K562 (cell line): ENCODE measurements at regions not wholly inside any gene's neighbourhood (a gene's known extent, or its start where the extent isn't known, plus 50 kb on each side); places are given as distances from the start of the nearest gene placed in this dataset.

ENCODE experiments used
- ATAC-seq: fragments of 200-7000 bp; cut with Tn5 transposase; 3 replicates; pipeline ENCODE4 v1.9.1; 2020; ENCODE audit warnings: moderate library complexity
- BruUV-seq: library from RNA; stranded (reverse); fragments of 400-500 nt; replicated peaks from 2 replicates; lab custom pipeline; 2021; lab: Mats Ljungman, UMichigan
- CTCF ChIA-PET: fragments of 300-600 bp; formaldehyde crosslinking; extraction: SDS; loops from one replicate; lab custom pipeline; 2021; ENCODE audit warnings: low intra/inter-chr PET ratio; lab: Yijun Ruan, JAX
- POLR2A ChIA-PET: fragments of 300-600, 350-650 bp; sonication (Branson Sonifier 250); formaldehyde crosslinking; extraction: SDS; loops from one replicate; lab custom pipeline; 2021; ENCODE audit warnings: antibody characterized with exemption, inconsistent platforms; lab: Yijun Ruan, JAX
- DNase-seq, 4 experiments: peaks; one replicate each; pipeline versions ENCODE4 v3.0.0 to v3.0.0-alpha.2; 2011 to 2018; ENCODE audit warnings: low spot score in 3 of 4, mixed read lengths in 3 of 4; ENCODE audit errors: extremely low read depth in 1 of 4
- FAIRE-seq: peaks from 2 replicates; lab custom pipeline; 2011; peaks lifted over from hg19 to GRCh38; lab: Jason Lieb, UNC
- H2AFZ ChIP-seq: 2 replicates; pipeline ENCODE4 v1.6.0; 2011; ENCODE audit warnings: low read depth, low read length, control low read depth, inconsistent platforms
- H3K27ac ChIP-seq: fragments of 200-600 bp; 3 replicates; pipeline ENCODE4 v1.8.0; 2011; ENCODE audit warnings: low read depth, mild to moderate bottlenecking, control low read depth, inconsistent platforms, low read length, moderate library complexity, mixed read lengths; ENCODE audit errors: extremely low read depth
- H3K27me3 ChIP-seq, 2 experiments: fragments of 300-600 bp in 1 of 2; 2 replicates in 1 of 2; 3 replicates in 1 of 2; pipeline versions ENCODE4 v1.6.0 to v1.8.0; 2011; ENCODE audit warnings: inconsistent platforms in 2 of 2, low read length in 2 of 2, mild to moderate bottlenecking in 1 of 2, mixed read lengths in 1 of 2, moderate library complexity in 1 of 2; ENCODE audit not compliant: control insufficient read depth in 2 of 2, insufficient read depth in 2 of 2
- H3K36me3 ChIP-seq: fragments of 300-600 bp; 3 replicates; pipeline ENCODE4 v1.8.0; 2011; ENCODE audit warnings: mild to moderate bottlenecking, low read length, inconsistent platforms; ENCODE audit not compliant: control insufficient read depth, insufficient read depth
- H3K4me1 ChIP-seq, 2 experiments: fragments of 200-600 bp in 1 of 2; replicated peaks in 1 of 2; 2 replicates in 1 of 2; 3 replicates in 1 of 2; pipeline versions ENCODE4 v1.5.1 to v1.8.0; 2011; ENCODE audit warnings: inconsistent platforms in 2 of 2, low read length in 2 of 2, mild to moderate bottlenecking in 1 of 2, mixed read lengths in 1 of 2, moderate library complexity in 1 of 2; ENCODE audit not compliant: control insufficient read depth in 2 of 2, insufficient read depth in 2 of 2
- H3K4me2 ChIP-seq: 2 replicates; pipeline ENCODE4 v1.6.1; 2011; ENCODE audit warnings: low read length, control low read depth, inconsistent platforms, mixed read lengths; ENCODE audit not compliant: insufficient read depth
- H3K4me3 ChIP-seq: fragments of 200-600 bp; sonication (generic), shearing (Covaris generic); 2 replicates; pipeline ENCODE4 v1.5.1; 2016; ENCODE audit warnings: control low read depth, inconsistent platforms
- H3K79me2 ChIP-seq: fragments of 200-600 bp; 3 replicates; pipeline ENCODE4 v1.8.0; 2011; ENCODE audit warnings: low read length, inconsistent platforms; ENCODE audit not compliant: control insufficient read depth, insufficient read depth
- H3K9ac ChIP-seq, 2 experiments: 2 replicates each; pipeline versions ENCODE4 v1.6.0 to v1.6.1; 2011; ENCODE audit warnings: low read depth in 2 of 2, low read length in 2 of 2, control low read depth in 1 of 2, inconsistent platforms in 1 of 2, mild to moderate bottlenecking in 1 of 2, mixed read lengths in 1 of 2; ENCODE audit not compliant: insufficient read depth in 1 of 2
- H3K9me1 ChIP-seq: one replicate; pipeline ENCODE4 v1.6.0; 2011; ENCODE audit warnings: inconsistent platforms, mild to moderate bottlenecking, low read length, moderate library complexity; ENCODE audit not compliant: control insufficient read depth, insufficient read depth
- H3K9me3 ChIP-seq: replicated peaks from 2 replicates; pipeline ENCODE4 v1.5.1; 2011; ENCODE audit warnings: low read depth, low read length, inconsistent platforms; ENCODE audit not compliant: control insufficient read depth, insufficient read depth
- H4K20me1 ChIP-seq: replicated peaks from 2 replicates; pipeline ENCODE4 v1.6.1; 2011; ENCODE audit warnings: low read length, inconsistent platforms, mixed read lengths; ENCODE audit not compliant: control insufficient read depth, insufficient read depth
- BRF2 ChIP-seq: IDR thresholded peaks from 3 replicates; pipeline ENCODE4 v1.6.1; 2011; ENCODE audit warnings: borderline replicate concordance, mild to moderate bottlenecking; ENCODE audit not compliant: insufficient read length, insufficient read depth
- DACH1 ChIP-seq: fragments of 450-650 bp; IDR thresholded peaks from 2 replicates; pipeline ENCODE4 v1.6.1; 2018; ENCODE audit not compliant: partially characterized antibody
- HINFP ChIP-seq: fragments of 450-650 bp; conservative IDR thresholded peaks from 2 replicates; pipeline ENCODE4 v1.6.1; 2016; ENCODE audit warnings: missing genetic modification characterization, low read depth, mild to moderate bottlenecking, control low read depth, missing compliant biosample characterization
- HNRNPUL1 ChIP-seq: fragments of 200-400 bp; formaldehyde crosslinking; IDR thresholded peaks from 2 replicates; pipeline ENCODE4 v1.6.1; 2017; ENCODE audit warnings: low read length
- IRF2 ChIP-seq: sonication (generic); formaldehyde crosslinking; IDR thresholded peaks from 2 replicates; pipeline ENCODE4 v1.8.1; 2022; ENCODE audit warnings: mild to moderate bottlenecking, missing genetic modification reagents
- KDM1A ChIP-seq, 2 experiments: fragments of 450-650 bp; IDR thresholded peaks; 2 replicates each; pipeline ENCODE4 v1.6.1; 2016; ENCODE audit warnings: mild to moderate bottlenecking in 2 of 2
- LARP7 ChIP-seq: fragments of 450-650 bp; IDR thresholded peaks from 2 replicates; pipeline ENCODE4 v1.6.1; 2016
- LCOR ChIP-seq: sonication (generic); formaldehyde crosslinking; IDR thresholded peaks from 2 replicates; pipeline ENCODE4 v1.8.0; 2022; ENCODE audit warnings: mild to moderate bottlenecking, missing genetic modification reagents
- MEF2A ChIP-seq: IDR thresholded peaks from 2 replicates; pipeline ENCODE4 v1.6.1; 2011; ENCODE audit warnings: low read depth, mild to moderate bottlenecking, low read length, moderate library complexity; ENCODE audit not compliant: control insufficient read depth
- PCBP1 ChIP-seq: fragments of 200-400 bp; formaldehyde crosslinking; IDR thresholded peaks from 2 replicates; pipeline ENCODE4 v1.6.1; 2018; ENCODE audit warnings: mild to moderate bottlenecking, low read depth, low read length; ENCODE audit not compliant: poor library complexity, severe bottlenecking
- RHOXF2B ChIP-seq: fragments of 250-450 bp; sonication (Bioruptor Pico); conservative IDR thresholded peaks from 2 replicates; pipeline ENCODE4 v1.5.1; 2021
- TAL1 ChIP-seq: fragments of 450-650 bp; IDR thresholded peaks from 2 replicates; pipeline ENCODE4 v1.6.1; 2016; ENCODE audit warnings: mild to moderate bottlenecking
- TCF15 ChIP-seq: fragments of 250-450 bp; sonication (Bioruptor Pico); IDR thresholded peaks from 2 replicates; pipeline ENCODE4 v1.8.0; 2022; ENCODE audit warnings: moderate library complexity, mild to moderate bottlenecking, inconsistent platforms
- TCF3 ChIP-seq: sonication (generic); formaldehyde crosslinking; IDR thresholded peaks from 2 replicates; pipeline ENCODE4 v1.4.0; 2020; ENCODE audit warnings: mild to moderate bottlenecking, missing genetic modification reagents
- ZBTB33 ChIP-seq: sonication (generic); formaldehyde crosslinking; IDR thresholded peaks from 2 replicates; pipeline ENCODE4 v1.8.1; 2023; ENCODE audit warnings: mild to moderate bottlenecking, missing genetic modification reagents
- ZNF140 ChIP-seq: fragments of 250-450 bp; sonication (Bioruptor Pico); IDR thresholded peaks from 2 replicates; pipeline ENCODE4 v1.8.0; 2021; ENCODE audit warnings: moderate library complexity, mild to moderate bottlenecking, inconsistent platforms
- ZNF23 ChIP-seq: fragments of 250-450 bp; sonication (Bioruptor Pico); IDR thresholded peaks from 2 replicates; pipeline ENCODE4 v1.4.0; 2020; ENCODE audit warnings: mild to moderate bottlenecking
- ZNF384 ChIP-seq: IDR thresholded peaks from 2 replicates; pipeline ENCODE4 v1.6.1; 2012; ENCODE audit warnings: low read depth, low read length, improper control_type of control experiment
- WGBS: fragments of 100-300 bp; shearing (Covaris generic); methylation state at CpG from one replicate; pipeline ENCODE4 v1.1.6; 2016; ENCODE audit warnings: low coverage, mixed read lengths; ENCODE audit not compliant: insufficient coverage; ENCODE audit errors: missing lambda C conversion rate; 5-methylcytosine and 5-hydroxymethylcytosine counted together
- in situ Hi-C: fragments of 300-500 bp; cut with MboI; formaldehyde crosslinking; loops from 4 replicates; pipeline ENCODE4 v1.15.0; 2018; ENCODE audit warnings: inconsistent platforms, mixed read lengths
- intact Hi-C: fragments of 100-400 bp; cut with micrococcal nuclease; formaldehyde crosslinking; loops from 2 replicates; pipeline ENCODE4 v1.14.2; 2022

DNA sequence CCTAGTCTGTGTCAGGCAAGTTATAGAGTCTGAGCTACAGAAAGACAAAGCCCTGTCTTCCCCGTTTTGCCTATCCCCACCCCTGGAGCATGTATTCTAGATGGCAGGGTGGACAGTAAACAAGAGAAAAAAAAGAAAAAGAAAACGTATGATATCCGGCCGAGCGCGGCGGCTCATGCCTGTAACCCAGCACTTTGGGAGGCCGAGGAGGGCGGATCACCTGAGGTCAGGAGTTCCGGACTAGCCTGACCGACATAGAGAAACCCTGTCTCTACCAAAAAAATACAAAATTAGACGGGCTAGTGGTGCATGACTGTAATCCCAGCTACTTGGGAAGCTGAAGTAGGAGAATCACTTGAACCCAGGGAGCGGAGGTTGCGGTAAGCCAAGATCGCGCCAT, 523.0 kb upstream of the CDH9 start (continued):
- no peak for TF ChIP-seq MEF2A
- no peak for TF ChIP-seq KDM1A (IDR thresholded peaks at IDR 0.05)
- no peak for TF ChIP-seq RHOXF2B (CRISPR knock-in tag)
- no peak for TF ChIP-seq ZNF140 (CRISPR knock-in tag)
- TF ChIP-seq ZNF384, result no peak
- no peak for TF ChIP-seq ZBTB33 (CRISPR knock-in tag)
- TF ChIP-seq DACH1, result no peak
- TF ChIP-seq ZNF23 (CRISPR knock-in tag), result no peak
- TF ChIP-seq TCF3, result no peak
- TF ChIP-seq BRF2, result no peak

DNA sequence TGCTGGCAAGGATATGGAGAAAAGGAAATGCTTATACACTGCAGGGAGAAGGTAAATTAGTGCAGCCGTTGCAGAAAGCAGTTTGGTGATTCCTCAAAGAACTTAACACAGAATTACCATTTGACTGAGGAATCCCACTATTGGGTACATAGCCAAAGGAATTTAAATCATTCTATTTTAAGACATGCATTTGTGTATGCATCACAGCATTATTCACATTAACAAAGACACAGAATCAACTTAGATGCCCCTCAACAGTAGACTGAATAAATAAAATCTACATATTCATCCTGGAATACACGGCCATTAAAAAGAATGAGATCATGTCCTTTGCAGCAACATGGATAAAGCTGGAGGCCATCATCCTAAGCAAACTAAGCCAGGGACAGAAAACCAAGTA, 510.1 kb upstream of the CDH9 start:
- Histone ChIP-seq H3K9me1 (no peaks in the 10 kb centered on the region), H3K27me3 (no peaks in the 10 kb centered on the region), H3K36me3 (no peaks in the 10 kb centered on the region), H3K4me3 (no peak overlapping the region), H4K20me1 (no peaks in the 10 kb centered on the region), H3K4me1 (no peaks in the 10 kb centered on the region), H3K9ac (no peak overlapping the region), H2AFZ (no peak overlapping the region), H3K79me2 (no peaks in the 10 kb centered on the region), H3K4me2 (no peak overlapping the region), H3K27ac (no peak overlapping the region), H3K9me3 (no peaks in the 10 kb centered on the region)
- intact Hi-C loops, result no loop called here
- POLR2A ChIA-PET, result no interaction called here
- WGBS, result 6% methylated on average over 2 of the region's 2 CpGs
- in situ Hi-C loops, result no loop called here
- ATAC-seq (no peak), DNase-seq (no peak), FAIRE-seq (no peak)
- no TSS peak for BruUV-seq
- CTCF ChIA-PET, result no interaction called here
- TF ChIP-seq DACH1 (no peak), IRF2 (CRISPR knock-in tag) (no peak), TCF15 (CRISPR knock-in tag) (no peak), HINFP (tag) (no peak), HNRNPUL1 (no peak), TAL1 (no peak), LCOR (CRISPR knock-in tag) (no peak), PCBP1 (no peak), LARP7 (no peak)
